ENCODE measurements at regions not wholly inside any gene's neighbourhood (a gene's known extent, or its start where the extent isn't known, plus 50 kb on each side); places are given as distances from the start of the nearest gene placed in this dataset.
A peak's percentile ranks its signal among the peaks of the same experiment; 100 is the strongest.

- DNase-seq (ENCODE audit: low read depth in 4 of 4, low spot score in 1 of 4) = no peak
These were observed 1152.3 kb downstream of the BCL11B start for GRCh38 chr14:98119739-98120138.

DNA sequence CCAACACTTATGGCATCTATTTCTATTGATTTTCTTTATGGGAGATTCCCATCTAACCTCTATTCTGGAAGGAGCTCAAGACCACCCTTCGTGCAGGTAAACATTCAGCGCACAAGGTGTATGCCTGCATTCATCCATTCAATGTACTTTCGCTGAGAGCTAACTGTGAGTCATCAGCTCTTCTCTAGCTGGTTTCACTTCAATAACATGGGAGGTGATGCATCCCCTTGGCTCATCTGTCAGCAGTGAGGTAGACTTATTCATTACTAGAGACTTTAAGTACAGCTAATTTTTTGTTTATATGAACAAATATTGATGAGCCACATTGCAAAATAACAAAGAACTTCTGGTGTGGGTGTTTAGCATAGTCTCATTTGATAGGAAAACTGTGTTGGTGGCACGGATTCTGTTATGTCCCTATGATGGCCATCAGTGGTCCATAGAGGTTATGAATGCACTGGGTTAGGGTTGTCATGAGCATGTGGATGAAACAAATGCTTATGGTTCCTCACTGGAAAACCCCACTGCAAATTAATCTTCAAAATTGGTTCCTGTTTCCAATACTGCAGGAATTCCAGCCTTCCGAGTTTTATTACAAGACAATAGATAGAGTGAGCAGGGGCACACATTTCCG is 1151.0 kb downstream of the BCL11B start:
- no peak for DNase-seq (ENCODE audit: low read depth in 4 of 4, low spot score in 1 of 4)

DNA sequence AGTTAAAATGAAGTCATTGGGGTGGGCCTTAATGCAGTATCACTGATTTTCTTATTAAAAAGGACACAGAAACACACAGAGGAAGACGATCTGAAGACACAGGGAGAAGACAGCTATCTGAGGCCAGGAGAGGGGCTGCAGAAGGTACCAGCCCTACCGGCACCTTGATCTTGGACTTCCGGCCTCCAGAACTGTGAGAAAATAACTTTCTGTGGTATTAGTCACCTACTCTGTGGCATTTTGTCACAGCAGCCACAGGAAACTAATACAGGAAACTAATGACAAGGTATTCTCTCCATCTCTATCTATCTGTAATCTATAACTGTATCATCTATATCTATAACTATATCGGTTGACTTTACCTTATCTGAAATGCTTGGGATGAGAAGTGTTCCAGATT is 1149.5 kb downstream of the BCL11B start:
- no peak for DNase-seq (ENCODE audit: low read depth in 4 of 4, low spot score in 1 of 4)

DNA sequence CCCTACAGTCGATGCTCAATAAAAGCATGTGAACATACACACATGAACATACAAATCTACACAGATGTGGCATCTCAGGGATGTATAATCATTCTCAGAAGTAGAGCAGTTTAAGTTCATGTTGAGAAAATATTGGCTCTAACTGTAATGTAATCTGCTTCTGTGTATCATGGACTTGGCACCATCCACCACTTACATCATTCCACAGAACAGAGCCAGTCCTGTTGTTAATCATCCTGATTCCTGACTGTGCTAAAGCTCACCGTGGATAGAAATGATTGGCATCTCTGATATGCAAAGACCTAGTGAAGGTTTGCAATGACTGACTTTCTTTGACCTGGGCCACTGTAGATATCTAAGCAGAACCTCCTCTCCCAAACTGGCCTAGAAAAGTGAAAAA is 1141.3 kb downstream of the BCL11B start:
- DNase-seq (ENCODE audit: low read depth in 4 of 4, low spot score in 1 of 4) = no peak

DNA sequence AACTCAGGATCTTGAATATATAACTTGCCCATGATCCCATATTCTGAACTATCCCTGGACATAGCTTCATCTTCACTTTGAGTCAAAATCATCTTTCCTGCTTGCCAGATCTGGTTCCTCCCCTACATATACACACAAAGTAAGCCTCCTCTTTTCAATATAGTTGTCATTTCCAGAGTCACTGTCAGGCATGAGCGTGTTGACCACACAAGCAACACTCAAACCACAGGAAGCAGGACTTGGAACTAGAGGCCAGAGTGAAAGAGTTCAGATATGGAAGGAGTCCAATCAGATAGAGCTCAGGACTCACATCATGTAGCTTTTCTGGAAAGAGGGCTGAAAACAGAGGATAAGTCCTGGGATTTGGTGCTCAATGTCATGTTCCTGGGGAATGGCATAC is 1140.6 kb downstream of the BCL11B start:
- no peak for DNase-seq (ENCODE audit: low read depth in 4 of 4, low spot score in 1 of 4)

DNA sequence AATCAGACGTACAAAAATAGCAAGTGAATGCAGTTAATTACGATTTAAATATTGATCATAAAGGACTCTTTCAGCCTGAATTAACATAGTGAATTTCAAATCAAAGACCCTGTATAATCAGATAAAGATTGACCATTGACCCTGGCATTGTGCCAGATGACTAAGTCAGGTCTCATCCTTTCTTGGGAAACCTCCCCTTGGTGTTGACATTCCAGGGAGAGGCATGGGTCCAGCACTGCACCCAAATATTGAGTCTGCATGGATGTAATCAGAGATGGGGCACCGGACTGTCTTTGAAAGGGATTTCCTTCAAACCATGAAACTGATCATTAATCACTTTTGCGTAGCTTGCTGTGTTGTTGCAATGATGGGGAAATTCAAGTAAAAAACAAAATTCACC is 1138.2 kb downstream of the BCL11B start:
- no peak for DNase-seq (ENCODE audit: low read depth in 4 of 4, low spot score in 1 of 4)

DNA sequence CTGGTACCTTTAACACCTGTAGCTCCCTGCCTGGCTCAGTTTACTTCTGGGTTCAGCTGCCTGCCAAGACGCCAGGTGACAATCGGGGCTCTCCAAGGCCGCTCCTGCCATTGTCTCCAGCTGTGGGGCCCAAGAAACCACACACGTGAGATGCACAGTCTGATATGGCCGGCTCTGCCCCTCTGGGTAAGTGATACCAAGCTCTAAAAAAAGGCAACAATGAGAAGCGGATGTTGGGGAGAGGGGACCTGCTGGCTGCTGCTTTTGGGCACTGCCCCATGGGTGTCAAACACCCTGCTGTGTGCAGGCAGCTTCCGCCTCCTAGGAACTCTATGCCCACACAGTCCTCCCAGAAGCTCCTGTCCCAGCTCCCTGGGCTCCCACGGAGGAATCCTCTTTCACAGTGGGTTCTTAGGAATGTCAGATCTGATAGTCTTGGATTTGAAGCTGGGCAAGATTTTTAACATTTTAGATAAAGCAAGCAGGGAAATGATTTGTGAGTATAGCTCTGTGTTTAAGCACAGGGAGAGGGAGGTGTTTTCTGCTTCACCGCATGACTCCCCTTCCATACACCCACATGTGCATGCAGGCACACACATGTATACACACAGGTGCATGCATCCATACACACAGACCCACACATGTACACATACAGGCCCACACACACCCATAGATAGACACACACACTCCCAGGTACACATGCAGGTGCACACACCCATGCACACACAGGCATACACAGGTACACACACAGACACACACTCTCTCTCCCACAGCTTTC is 1135.8 kb downstream of the BCL11B start:
- no peak for DNase-seq (ENCODE audit: low read depth in 4 of 4, low spot score in 1 of 4)

DNA sequence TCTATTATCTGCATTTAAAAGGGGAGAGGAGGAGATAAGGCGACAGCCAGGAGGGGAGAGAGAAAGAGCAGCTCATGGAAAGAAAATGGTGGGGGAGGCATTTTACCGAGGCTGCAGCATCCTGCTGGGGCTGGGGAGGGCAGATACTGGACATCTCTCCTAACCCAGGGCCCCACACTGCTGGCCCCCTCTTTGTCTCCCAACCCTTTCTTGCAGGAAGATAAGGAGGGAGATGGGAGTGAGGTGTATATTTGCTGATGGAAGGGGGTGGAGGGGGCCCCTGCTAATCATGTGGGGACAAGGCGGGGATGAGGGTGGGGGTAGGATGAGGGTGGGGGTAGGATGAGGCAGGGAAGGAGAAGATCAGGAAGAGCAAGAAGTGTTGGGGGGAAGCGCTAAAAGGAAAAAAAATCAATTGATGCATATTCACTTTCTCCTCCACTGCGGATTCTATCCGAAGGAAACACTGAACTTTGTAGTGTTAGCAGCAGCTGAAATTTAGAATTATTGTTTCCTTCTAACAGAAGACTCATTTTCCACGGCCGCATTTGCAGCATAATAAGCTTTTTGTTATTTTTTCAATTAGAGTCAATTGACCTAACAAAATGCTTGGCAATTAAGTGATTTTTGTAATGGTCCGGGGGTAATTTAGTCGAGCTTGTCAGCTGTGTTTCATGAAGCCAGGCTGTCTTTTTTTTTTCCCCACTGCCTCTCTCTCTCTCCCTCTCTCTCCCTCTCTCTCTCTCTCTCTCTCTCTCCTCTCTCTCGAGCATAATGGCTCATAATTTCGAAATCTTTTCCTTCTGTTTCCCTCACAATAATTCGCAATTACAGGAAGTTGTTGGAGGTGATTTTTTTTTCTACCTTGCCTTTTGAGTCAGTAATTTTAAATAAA is 1134.6 kb downstream of the BCL11B start:
- DNase-seq (ENCODE audit: low read depth in 4 of 4, low spot score in 1 of 4) = no peak

- DNase-seq (ENCODE audit: low read depth in 4 of 4, low spot score in 1 of 4) = peak; percentile 45 to 49 (median 48)
These were observed 1133.3 kb downstream of the BCL11B start for GRCh38 chr14:98138666-98139065.

GRCh38 chr14:98140862-98141530 is 1131.0 kb downstream of the BCL11B start:
- no peak for DNase-seq (ENCODE audit: low read depth in 4 of 4, low spot score in 1 of 4)

- no peak for DNase-seq (ENCODE audit: low read depth in 4 of 4, low spot score in 1 of 4)
These were observed 1128.4 kb downstream of the BCL11B start for GRCh38 chr14:98143566-98143965.

DNA sequence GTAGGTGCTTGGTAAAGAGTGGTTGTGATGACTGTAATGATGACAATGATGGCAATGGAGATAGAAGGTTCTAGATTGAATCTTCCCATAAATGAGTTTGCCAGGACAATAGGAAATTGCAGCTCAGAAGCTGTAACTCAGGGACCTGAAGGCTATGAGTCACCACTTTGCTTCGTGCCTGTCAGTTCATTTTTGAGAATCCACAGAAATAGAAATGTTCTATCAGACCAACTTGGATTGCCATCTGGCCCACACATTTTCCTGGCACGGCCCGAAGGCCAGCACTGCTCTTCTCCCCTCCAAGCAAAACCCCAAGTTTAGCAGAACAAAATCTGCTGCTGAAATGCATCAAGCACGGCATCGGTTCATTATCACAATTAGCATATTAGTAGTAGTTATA is 1127.0 kb downstream of the BCL11B start:
- no peak for DNase-seq (ENCODE audit: low read depth in 4 of 4, low spot score in 1 of 4)

DNA sequence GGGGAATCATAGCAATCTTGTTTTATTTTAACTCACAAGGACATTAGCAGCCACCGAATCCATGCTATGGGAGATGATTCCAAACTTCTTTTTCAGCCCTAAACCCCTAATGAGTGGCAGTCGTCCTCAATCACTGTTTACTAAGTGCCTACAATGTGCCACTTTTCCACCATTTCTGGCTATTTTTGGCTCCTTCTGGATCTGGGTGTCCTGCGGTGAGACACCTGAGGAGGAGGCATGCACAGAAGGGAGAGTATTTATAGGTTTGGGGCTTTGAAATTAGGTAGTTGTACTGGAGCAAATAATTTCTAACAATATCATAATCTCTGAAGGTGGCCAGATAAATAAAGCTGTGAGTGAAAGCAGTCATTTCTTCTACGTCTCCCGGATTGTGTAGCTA is 1125.6 kb downstream of the BCL11B start:
- DNase-seq (ENCODE audit: low read depth in 4 of 4, low spot score in 1 of 4) = no peak

- DNase-seq (ENCODE audit: low read depth in 4 of 4, low spot score in 1 of 4) = no peak
These were observed 1117.7 kb downstream of the BCL11B start for GRCh38 chr14:98154254-98154653.

GRCh38 chr14:98156411-98156810 is 1115.6 kb downstream of the BCL11B start:
- no peak for DNase-seq (ENCODE audit: low read depth in 4 of 4, low spot score in 1 of 4)

- no peak for DNase-seq (ENCODE audit: low read depth in 4 of 4, low spot score in 1 of 4)
These were observed 1111.1 kb downstream of the BCL11B start for GRCh38 chr14:98160901-98161300.

- no peak for DNase-seq (ENCODE audit: low read depth in 4 of 4, low spot score in 1 of 4)
These were observed 1110.6 kb downstream of the BCL11B start for GRCh38 chr14:98161356-98161755.

- no peak for DNase-seq (ENCODE audit: low read depth in 4 of 4, low spot score in 1 of 4)
These were observed 1108.9 kb downstream of the BCL11B start for GRCh38 chr14:98162856-98163805.

- no peak for DNase-seq (ENCODE audit: low read depth in 4 of 4, low spot score in 1 of 4)
These were observed 1108.1 kb downstream of the BCL11B start for GRCh38 chr14:98163873-98164272.

DNA sequence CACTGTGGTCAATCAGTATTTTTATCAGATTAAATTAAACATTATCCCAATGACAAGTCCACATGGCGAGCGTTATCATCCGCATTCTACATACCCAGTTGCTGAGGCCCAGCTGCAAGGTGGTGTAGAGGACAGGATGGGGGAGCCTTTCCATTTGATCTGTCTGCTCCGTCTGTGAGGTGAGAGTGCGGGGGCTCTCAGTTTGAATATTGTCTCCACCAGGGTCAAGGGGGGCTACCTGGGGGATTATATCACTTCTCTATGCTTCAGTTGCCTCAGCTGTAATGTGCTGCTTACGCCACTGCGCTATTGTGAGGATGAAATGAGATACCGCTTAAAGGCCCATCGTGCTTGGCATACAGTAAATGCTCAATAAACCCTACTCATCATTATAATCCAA is 1106.0 kb downstream of the BCL11B start:
- no peak for DNase-seq (ENCODE audit: low read depth in 4 of 4, low spot score in 1 of 4)
